Testis (tissue), 2 donors: ENCODE measurements at regions not wholly inside any gene's neighbourhood (a gene's known extent, or its start where the extent isn't known, plus 50 kb on each side); places are given as distances from the start of the nearest gene placed in this dataset.

Source experiments
- DNase-seq: peaks from one replicate; pipeline ENCODE4 v3.0.0-alpha.2; 2019
- H3K27ac ChIP-seq, 2 donors: fragments of 200-600 bp; sonication (generic); one replicate each; pipeline ENCODE4 v1.5.1; 2019
- H3K27me3 ChIP-seq: fragments of 200-600 bp; sonication (generic); one replicate; pipeline ENCODE4 v1.5.1; 2019
- H3K36me3 ChIP-seq: fragments of 200-600 bp; sonication (generic); one replicate; pipeline ENCODE4 v1.5.1; 2017; ENCODE audit warnings: low read depth; ENCODE audit errors: missing control alignments
- H3K4me1 ChIP-seq: fragments of 200-600 bp; sonication (generic); one replicate; pipeline ENCODE4 v1.5.1; 2019
- H3K4me3 ChIP-seq, 2 donors: fragments of 200-600 bp; sonication (generic); one replicate each; pipeline ENCODE4 v1.5.1; 2017 to 2019
- H3K9me3 ChIP-seq: fragments of 200-600 bp; sonication (generic); one replicate; pipeline ENCODE4 v1.5.1; 2017
- POLR2A ChIP-seq: fragments of 450-650 bp; IDR thresholded peaks from one replicate; pipeline ENCODE4 v1.6.1; 2017; ENCODE audit warnings: antibody characterized with exemption, mild to moderate bottlenecking, moderate library complexity
- WGBS, 2 donors: methylation state at CpG; one replicate each; pipeline ENCODE4 v1.1.5; 2018; 5-methylcytosine and 5-hydroxymethylcytosine counted together
- intact Hi-C: fragments of 100-400 bp; cut with DNase I; formaldehyde crosslinking; loops from one replicate; pipeline ENCODE4 v1.15.1; 2023; ENCODE audit warnings: low total_unique reads
- TF ChIP-seq, protein P1 (sequence below), 3 experiments: fragments of 450-650 bp in 2 of 3; fragments of 200-600 bp in 1 of 3; sonication (generic) in 1 of 3; IDR thresholded peaks; one replicate each; pipeline ENCODE4 v1.5.1; 2016 to 2019; ENCODE audit warnings: antibody characterized with exemption in 3 of 3, mild to moderate bottlenecking in 2 of 3, moderate library complexity in 1 of 3

DNA sequence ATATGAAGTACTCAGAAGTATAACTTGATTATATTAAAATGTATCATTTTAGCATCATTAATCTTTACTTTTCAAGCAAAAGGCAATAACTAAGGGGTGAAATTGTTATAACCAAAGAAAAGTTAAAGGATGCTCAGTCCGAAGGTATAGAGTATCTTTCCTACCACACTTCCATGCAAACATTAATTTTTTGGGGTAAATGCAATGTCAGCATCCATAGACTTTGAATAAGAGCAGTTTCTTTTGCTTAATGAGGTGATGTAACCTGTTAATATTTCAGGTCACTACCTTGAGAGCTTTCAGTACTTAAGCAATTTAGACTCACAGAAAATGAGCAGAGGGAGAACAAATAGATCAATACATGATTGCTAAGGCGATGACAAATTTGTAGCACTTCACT, 1093.5 kb downstream of the PLA2G4A start:
- no peak overlapping the region for H3K4me3 ChIP-seq
- H3K27me3 ChIP-seq = no peaks in the 10 kb centered on the region
- no peaks in the 10 kb centered on the region for H3K36me3 ChIP-seq
- intact Hi-C loops = no loop called here
- H3K9me3 ChIP-seq = no peaks in the 10 kb centered on the region
- WGBS, 2 donors = 89 to 95% methylated on average over 2 of the region's 2 CpGs
- no peak overlapping the region for H3K27ac ChIP-seq
- no peak for DNase-seq
- H3K4me1 ChIP-seq = no peaks in the 10 kb centered on the region
- no peak for TF ChIP-seq POLR2A
- TF ChIP-seq, protein P1, sequence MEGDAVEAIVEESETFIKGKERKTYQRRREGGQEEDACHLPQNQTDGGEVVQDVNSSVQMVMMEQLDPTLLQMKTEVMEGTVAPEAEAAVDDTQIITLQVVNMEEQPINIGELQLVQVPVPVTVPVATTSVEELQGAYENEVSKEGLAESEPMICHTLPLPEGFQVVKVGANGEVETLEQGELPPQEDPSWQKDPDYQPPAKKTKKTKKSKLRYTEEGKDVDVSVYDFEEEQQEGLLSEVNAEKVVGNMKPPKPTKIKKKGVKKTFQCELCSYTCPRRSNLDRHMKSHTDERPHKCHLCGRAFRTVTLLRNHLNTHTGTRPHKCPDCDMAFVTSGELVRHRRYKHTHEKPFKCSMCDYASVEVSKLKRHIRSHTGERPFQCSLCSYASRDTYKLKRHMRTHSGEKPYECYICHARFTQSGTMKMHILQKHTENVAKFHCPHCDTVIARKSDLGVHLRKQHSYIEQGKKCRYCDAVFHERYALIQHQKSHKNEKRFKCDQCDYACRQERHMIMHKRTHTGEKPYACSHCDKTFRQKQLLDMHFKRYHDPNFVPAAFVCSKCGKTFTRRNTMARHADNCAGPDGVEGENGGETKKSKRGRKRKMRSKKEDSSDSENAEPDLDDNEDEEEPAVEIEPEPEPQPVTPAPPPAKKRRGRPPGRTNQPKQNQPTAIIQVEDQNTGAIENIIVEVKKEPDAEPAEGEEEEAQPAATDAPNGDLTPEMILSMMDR (IDR thresholded peaks at IDR 0.05) = no peak

DNA sequence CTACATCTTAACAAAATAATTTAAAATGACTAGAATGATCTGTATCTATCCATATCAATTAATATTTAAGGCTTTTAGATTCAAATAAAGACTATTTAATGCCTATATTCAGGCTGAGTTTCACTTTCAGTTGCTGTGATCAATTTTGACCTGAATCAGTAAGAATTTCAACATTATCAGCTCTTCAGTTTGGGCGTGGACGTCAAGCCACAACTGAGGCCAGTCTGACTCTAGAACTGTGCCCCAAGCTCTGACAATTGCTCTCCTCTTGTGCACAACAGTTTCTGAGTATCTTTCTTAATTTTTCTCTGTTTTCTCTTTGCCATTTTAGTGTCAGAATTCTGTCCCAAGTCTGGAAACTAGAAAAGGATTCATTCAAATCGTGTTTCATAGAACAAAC, 1095.5 kb downstream of the PLA2G4A start:
- Histone ChIP-seq H3K36me3 (no peaks in the 10 kb centered on the region), H3K9me3 (no peaks in the 10 kb centered on the region), H3K4me1 (no peaks in the 10 kb centered on the region), H3K27ac (no peak overlapping the region), H3K27me3 (no peaks in the 10 kb centered on the region), H3K4me3 (no peak overlapping the region)
- TF ChIP-seq, protein P1 (IDR thresholded peaks at IDR 0.05) = no peak
- no peak for TF ChIP-seq POLR2A
- intact Hi-C loops = no loop called here
- DNase-seq = no peak
- 91 to 92% methylated on average over 3 of the region's 3 CpGs for WGBS, 2 donors

DNA sequence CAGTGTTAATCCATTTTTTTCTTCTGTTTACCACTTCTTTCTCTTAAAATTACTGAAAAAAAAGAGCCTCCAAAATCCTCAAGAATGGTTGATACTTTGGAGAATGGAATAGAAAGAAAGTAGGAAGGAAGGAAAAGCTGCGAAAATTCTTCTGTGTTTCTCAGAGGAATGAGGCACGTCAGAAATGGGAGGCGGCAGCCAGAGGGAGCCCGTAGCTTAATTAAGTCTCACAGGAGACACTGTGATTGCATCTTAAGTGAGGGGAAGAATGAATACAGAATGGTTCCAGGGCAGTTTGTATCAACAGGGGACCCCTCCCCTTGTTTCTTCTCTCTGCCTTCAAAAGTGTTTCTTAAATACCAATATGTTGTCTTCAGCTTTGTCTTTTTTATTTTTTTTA, 1099.5 kb downstream of the PLA2G4A start:
- no peaks in the 10 kb centered on the region for H3K27me3 ChIP-seq
- DNase-seq = peak; percentile 30
- no peaks in the 10 kb centered on the region for H3K4me1 ChIP-seq
- no peaks in the 10 kb centered on the region for H3K36me3 ChIP-seq
- intact Hi-C loops = no loop called here
- TF ChIP-seq, protein P1 (IDR thresholded peaks at IDR 0.05) = no peak
- TF ChIP-seq POLR2A = no peak
- WGBS, 2 donors = 32 to 41% methylated on average over 4 of the region's 4 CpGs
- no peaks in the 10 kb centered on the region for H3K9me3 ChIP-seq
- no peak overlapping the region for H3K4me3 ChIP-seq
- no peak overlapping the region for H3K27ac ChIP-seq

DNA sequence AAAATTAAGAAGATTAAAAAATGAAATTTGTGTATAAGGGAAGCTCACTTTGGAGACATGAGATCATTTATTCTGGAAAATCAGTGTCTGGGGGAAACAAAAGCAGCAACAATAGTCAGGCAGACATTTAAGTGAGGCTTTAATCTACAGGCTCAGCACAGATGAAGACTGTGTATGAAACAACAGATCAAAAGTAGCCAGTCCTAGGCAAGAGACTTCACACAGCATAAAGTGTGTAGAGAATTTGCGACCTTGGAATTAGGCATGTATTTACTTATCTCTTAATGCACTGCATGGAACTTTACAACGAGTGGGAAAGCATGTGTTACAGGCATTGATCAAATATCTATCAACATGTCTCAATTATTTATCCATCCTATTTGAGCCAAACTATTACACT, 1099.9 kb downstream of the PLA2G4A start:
- intact Hi-C loops = no loop called here
- Histone ChIP-seq H3K4me3 (no peak overlapping the region), H3K4me1 (no peaks in the 10 kb centered on the region), H3K27me3 (no peaks in the 10 kb centered on the region), H3K27ac (no peak overlapping the region), H3K9me3 (no peaks in the 10 kb centered on the region), H3K36me3 (no peaks in the 10 kb centered on the region)
- no peak for DNase-seq
- 43 to 44% methylated on average over 2 of the region's 2 CpGs for WGBS, 2 donors
- TF ChIP-seq POLR2A = no peak
- TF ChIP-seq, protein P1 (IDR thresholded peaks at IDR 0.05) = no peak

DNA sequence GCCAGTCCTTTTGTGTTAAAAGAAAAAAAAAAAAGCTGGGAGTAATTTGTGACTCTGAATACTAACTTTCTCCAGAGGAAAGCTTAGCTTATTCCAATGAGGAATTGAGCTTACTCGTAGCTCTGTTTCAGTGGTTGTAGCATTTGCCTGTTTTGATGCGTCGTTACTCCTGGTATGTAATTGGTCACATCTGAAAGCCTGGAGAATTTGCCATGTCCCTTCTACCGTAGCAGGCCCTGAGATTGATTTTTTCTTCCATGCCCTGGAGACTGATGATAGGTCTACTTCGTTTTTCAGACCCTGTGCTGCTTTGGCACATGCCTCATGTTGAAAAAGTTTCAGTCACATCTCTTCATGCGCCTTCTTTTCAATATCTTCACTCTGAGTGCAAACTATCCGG, 1103.0 kb downstream of the PLA2G4A start:
- TF ChIP-seq POLR2A = no peak
- TF ChIP-seq, protein P1 (IDR thresholded peaks at IDR 0.05) = no peak
- Histone ChIP-seq H3K27me3 (no peaks in the 10 kb centered on the region), H3K9me3 (no peaks in the 10 kb centered on the region), H3K4me1 (no peaks in the 10 kb centered on the region), H3K4me3 (no peak overlapping the region), H3K27ac (no peak overlapping the region), H3K36me3 (no peaks in the 10 kb centered on the region)
- intact Hi-C loops = no loop called here
- no peak for DNase-seq
- WGBS, 2 donors = 81 to 82% methylated on average over 7 of the region's 7 CpGs
